AG09319 (cell line): ENCODE measurements at regions not wholly inside any gene's neighbourhood (a gene's known extent, or its start where the extent isn't known, plus 50 kb on each side); places are given as distances from the start of the nearest gene placed in this dataset.
A peak's percentile ranks its signal among the peaks of the same experiment; 100 is the strongest.

Source experiments
- DNase-seq: peaks from one replicate; pipeline ENCODE4 v3.0.0-alpha.2; 2010; ENCODE audit warnings: low read depth; ENCODE audit errors: extremely low read depth
- TF ChIP-seq, protein P1 (sequence below): IDR thresholded peaks from 2 replicates; pipeline ENCODE4 v1.5.1; 2011; ENCODE audit warnings: low read depth, mild to moderate bottlenecking, inconsistent platforms, low read length, moderate library complexity

DNA sequence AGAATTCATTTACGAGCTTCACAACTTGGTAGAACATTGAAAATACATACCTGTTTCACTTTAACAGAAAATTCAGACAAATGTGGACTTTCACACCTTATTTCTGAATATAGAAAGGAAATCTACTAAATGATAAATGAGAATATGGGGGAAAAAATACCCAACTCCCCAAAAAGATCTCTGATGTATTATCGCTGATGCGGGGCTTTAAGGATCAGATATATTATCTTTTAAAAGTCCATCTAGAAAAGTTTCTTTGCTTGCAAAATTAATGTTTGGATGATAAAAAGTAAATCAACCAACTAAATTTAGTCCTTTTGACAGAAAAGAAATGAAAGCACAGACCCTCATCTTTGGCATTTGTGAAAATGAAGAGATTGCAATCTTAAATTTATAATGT is 540.1 kb upstream of the CHAC2 start:
- no peak for DNase-seq
- TF ChIP-seq, protein P1, sequence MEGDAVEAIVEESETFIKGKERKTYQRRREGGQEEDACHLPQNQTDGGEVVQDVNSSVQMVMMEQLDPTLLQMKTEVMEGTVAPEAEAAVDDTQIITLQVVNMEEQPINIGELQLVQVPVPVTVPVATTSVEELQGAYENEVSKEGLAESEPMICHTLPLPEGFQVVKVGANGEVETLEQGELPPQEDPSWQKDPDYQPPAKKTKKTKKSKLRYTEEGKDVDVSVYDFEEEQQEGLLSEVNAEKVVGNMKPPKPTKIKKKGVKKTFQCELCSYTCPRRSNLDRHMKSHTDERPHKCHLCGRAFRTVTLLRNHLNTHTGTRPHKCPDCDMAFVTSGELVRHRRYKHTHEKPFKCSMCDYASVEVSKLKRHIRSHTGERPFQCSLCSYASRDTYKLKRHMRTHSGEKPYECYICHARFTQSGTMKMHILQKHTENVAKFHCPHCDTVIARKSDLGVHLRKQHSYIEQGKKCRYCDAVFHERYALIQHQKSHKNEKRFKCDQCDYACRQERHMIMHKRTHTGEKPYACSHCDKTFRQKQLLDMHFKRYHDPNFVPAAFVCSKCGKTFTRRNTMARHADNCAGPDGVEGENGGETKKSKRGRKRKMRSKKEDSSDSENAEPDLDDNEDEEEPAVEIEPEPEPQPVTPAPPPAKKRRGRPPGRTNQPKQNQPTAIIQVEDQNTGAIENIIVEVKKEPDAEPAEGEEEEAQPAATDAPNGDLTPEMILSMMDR: no peak

DNA sequence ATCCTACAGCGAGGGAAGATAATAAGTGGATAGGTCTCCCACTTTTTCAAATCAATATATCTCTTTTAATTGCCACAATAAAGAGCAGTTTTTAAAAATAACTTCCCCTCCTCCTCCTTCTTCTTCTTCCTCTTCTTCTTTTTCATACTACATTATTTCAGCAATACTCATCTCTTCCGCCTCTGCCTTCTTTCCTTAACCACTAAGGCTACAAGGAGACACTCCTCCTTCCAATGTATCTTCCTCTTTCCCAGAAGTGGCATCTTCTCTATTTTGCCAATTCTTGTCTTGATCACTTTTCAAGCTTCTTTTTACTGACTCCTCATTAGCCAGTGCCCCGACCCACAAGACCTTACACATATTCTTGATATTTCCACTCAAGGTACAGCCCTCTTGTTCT is 546.6 kb upstream of the CHAC2 start:
- no peak for DNase-seq
- TF ChIP-seq, protein P1: no peak

DNA sequence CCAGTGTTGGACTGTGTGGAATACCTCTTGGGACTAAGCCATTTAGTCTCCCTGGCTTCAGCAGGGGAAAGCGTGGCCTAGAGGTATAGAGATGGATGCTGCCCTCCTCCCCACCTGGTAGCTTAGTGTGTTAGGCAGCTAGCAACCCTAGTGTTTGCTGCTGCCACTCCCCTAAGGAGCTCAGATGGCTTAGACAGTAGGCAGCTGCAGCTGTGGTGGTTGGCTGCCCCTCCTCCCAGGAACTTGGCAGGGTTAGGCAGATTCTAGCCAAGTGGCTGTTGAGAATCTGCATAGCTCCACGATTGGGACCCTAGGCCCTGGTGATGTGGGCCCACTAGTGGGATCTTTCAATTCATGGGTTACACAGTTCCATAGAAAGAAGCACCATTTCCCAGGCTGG is 550.4 kb upstream of the CHAC2 start:
- TF ChIP-seq, protein P1: no peak

DNA sequence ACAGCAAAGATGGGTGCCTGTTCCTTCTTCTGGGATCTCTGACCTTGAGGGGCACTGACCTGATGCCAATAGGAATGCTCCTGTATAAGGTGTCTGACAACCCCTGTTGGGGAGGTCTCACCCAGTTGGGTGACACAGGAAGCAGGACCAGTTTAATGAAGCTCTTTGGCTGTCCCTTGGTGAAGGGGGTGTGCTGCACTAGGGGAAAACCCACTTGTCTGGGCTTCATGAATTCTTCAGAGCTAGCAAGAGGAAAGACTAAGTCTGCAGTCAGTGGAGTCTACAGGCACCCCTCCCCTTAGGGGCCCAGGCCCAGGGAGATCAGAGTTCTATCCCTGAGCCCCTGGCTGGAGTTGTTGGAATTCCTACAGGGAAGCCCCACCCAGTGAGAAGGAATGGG is 550.8 kb upstream of the CHAC2 start:
- no peak for DNase-seq
- TF ChIP-seq, protein P1: no peak

More for the DNA sequence above, 550.4 kb upstream of the CHAC2 start:
- DNase-seq: no peak

DNA sequence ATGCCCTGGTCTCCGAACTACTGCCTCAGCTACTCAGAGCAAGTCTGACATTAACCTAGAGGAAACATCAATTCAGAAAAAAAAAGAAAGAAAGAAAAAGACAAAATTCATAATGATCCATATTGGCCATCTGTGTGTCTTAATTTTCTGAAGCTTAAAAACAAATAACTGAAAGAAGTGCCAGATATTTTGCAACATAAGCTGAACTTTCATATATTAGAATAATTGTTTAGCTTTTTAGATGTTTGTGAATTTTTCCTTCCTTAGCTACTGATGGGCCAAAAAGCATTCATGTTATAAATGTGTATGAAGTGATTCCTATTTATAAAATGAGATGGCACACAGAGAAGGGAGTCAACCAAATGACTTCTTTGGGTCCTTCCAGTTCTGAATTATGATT is 555.0 kb upstream of the CHAC2 start:
- no peak for DNase-seq
- TF ChIP-seq, protein P1: no peak

DNA sequence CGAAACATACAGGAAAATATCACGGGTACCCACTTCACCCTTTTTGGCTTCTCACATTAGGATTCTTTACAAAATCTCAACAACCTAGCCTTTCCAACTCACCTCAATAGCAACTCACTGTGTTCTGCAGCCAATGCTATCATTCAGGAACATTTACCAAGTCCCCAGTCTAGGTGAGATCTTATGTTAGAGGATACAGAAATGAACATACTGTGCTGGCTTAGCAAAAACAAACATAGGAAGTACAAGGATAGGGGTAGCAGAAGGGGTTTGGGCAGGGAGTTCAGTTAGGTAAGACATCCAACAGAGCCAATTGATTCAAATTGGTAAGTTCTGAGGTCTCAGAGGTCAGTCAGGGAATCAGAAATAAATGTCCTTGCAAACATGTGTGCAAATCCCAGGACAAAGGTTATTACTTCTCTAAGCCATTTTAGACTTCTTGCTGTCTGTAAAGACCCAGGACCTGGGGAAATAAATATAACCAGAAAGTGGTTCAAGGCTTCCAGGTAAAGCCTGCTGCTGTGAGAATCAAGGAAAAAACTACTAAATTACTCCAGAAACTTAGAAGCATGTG is 556.3 kb upstream of the CHAC2 start:
- no peak for DNase-seq

DNA sequence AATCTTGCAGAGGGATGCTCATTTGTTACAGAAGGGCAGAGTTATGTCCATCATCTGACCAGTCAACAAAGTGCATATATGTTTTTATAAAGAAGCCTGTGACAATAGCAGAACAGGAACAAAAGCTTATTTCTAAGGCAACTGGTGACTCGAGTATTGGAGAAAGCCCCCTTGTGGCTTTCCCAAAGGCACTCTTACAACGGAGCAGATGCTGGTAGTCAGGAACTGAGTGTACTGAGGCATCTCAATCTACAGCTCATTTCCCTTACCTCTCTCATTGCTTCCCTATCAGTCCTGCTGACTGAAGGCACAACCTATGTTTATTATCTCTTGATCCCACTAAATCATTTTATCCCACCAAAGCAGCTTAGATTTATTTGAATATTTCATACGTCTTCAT is 557.1 kb upstream of the CHAC2 start:
- TF ChIP-seq, protein P1: peak; percentile 6; the same call in 1 of the 2 replicates
- DNase-seq: no peak

More for the DNA sequence above, 556.3 kb upstream of the CHAC2 start:
- TF ChIP-seq, protein P1: no peak
